ENCODE measurements at regions not wholly inside any gene's neighbourhood (a gene's known extent, or its start where the extent isn't known, plus 50 kb on each side); places are given as distances from the start of the nearest gene placed in this dataset.

DNA sequence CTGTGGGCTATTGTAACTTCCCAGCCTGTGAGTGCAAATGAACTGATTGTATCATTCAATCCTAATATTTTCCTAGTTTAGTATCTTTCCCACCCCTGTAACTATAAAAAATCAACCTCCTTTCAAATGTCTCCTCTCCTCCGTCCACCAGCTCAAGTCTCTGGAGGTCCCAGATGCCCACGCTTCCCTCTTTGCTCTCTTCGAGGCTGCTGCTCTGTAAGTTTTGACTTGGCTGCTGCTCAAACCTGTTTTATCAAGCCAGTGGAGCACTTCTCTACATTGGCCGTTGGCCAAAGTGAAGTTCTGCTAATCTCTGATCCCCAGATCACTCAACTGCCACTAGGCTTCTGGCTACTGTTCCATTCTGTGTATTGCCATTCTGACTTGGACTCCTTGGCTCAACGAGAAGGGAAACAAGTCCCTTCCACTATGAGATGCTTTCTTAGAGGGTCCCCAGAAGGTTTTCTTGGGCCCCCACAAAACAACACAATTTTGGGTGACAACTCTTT, 60.7 kb upstream of the RAPGEF2 start:
- TF ChIP-seq, protein P1, sequence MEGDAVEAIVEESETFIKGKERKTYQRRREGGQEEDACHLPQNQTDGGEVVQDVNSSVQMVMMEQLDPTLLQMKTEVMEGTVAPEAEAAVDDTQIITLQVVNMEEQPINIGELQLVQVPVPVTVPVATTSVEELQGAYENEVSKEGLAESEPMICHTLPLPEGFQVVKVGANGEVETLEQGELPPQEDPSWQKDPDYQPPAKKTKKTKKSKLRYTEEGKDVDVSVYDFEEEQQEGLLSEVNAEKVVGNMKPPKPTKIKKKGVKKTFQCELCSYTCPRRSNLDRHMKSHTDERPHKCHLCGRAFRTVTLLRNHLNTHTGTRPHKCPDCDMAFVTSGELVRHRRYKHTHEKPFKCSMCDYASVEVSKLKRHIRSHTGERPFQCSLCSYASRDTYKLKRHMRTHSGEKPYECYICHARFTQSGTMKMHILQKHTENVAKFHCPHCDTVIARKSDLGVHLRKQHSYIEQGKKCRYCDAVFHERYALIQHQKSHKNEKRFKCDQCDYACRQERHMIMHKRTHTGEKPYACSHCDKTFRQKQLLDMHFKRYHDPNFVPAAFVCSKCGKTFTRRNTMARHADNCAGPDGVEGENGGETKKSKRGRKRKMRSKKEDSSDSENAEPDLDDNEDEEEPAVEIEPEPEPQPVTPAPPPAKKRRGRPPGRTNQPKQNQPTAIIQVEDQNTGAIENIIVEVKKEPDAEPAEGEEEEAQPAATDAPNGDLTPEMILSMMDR (IDR thresholded peaks at IDR 0.05; ENCODE audit: low read depth, low read length, missing control alignments) = no peak
- DNase-seq (ENCODE audit: extremely low read depth, low read depth) = no peak
- no peak overlapping the region for H3K4me3 ChIP-seq (replicated peaks; ENCODE audit: low read depth, low read length)

DNA sequence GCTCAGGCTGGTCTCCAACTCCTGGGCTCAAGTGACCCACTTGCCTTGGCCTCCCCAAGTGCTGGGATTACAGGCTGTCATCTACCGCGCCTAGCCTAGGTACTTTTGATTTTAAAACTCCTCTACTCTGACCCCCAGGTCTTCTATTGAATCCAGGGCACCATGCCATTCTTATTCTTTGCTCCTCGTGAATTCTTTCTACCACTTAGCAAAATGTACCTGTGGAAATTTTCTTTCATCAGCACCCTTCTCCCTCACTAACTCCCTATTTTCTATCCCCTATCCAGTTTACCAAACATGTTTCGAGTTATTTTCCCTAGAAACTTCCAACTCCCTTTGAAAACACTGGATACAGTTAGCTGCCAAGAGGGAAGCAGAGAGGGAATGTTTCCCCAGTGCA, 60.0 kb upstream of the RAPGEF2 start:
- DNase-seq (ENCODE audit: extremely low read depth, low read depth) = no peak
- TF ChIP-seq, protein P1 (IDR thresholded peaks at IDR 0.05; ENCODE audit: low read depth, low read length, missing control alignments) = no peak
- no peak overlapping the region for H3K4me3 ChIP-seq (replicated peaks; ENCODE audit: low read depth, low read length)

- no peak for DNase-seq (ENCODE audit: extremely low read depth, low read depth)
- TF ChIP-seq, protein P1 (IDR thresholded peaks at IDR 0.05; ENCODE audit: low read depth, low read length, missing control alignments) = no peak
- no peak overlapping the region for H3K4me3 ChIP-seq (replicated peaks; ENCODE audit: low read depth, low read length)
Measured at GRCh38 chr4:159043861-159044260, 59.0 kb upstream of the RAPGEF2 start.

- TF ChIP-seq, protein P1 (IDR thresholded peaks at IDR 0.05; ENCODE audit: low read depth, low read length, missing control alignments) = no peak
- DNase-seq (ENCODE audit: extremely low read depth, low read depth) = no peak
- no peak overlapping the region for H3K4me3 ChIP-seq (replicated peaks; ENCODE audit: low read depth, low read length)
Measured at GRCh38 chr4:159045321-159045720, 57.6 kb upstream of the RAPGEF2 start.

GRCh38 chr4:159046683-159047082, 56.2 kb upstream of the RAPGEF2 start:
- no peak for DNase-seq (ENCODE audit: extremely low read depth, low read depth)
- TF ChIP-seq, protein P1 (IDR thresholded peaks at IDR 0.05; ENCODE audit: low read depth, low read length, missing control alignments) = no peak

DNA sequence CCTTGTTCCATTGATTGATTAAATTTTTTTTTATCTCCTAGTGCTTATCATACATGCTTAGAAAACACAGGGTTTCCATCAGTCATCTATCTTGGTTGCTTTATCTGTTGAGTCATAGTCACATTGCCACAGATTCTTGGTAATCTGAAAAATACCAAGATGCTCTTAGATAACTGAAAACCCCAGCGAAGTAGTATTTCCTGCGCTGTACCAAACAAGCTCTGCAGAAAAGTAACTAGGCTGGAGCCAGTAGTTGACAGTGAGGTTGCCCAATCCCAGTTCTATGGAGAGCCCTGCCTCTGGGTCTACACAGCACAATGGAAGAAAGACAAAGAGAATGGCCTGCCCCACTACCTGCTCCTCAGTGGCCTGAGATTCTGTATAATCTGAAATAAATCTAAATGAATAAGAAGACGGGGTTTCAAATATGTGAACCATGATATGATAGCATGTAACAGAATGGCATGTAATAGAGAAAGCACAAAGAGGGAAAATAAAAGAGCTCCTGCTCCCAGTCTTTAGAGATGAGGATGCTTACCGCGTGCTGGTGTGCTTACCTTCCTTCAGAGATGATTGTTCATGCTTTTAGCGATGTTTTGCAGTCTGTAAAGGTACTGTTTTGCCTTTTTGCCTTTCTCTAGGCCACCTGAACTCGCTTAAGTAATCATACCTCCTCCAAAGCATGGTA, 55.3 kb upstream of the RAPGEF2 start:
- no peak overlapping the region for H3K4me3 ChIP-seq (replicated peaks; ENCODE audit: low read depth, low read length)
- TF ChIP-seq, protein P1 (IDR thresholded peaks at IDR 0.05; ENCODE audit: low read depth, low read length, missing control alignments) = no peak
- no peak for DNase-seq (ENCODE audit: extremely low read depth, low read depth)

More at GRCh38 chr4:159046683-159047082, 56.2 kb upstream of the RAPGEF2 start:
- no peak overlapping the region for H3K4me3 ChIP-seq (replicated peaks; ENCODE audit: low read depth, low read length)

Measured in HFF-Myc (cell line).